Cardiac fibroblast (primary cell): ENCODE measurements at regions not wholly inside any gene's neighbourhood (a gene's known extent, or its start where the extent isn't known, plus 50 kb on each side); places are given as distances from the start of the nearest gene placed in this dataset.
A peak's percentile ranks its signal among the peaks of the same experiment; 100 is the strongest.

Source experiments
- DNase-seq, 2 donors: peaks; one replicate each; pipeline versions ENCODE4 v3.0.0 to v3.0.0-alpha.2; 2010; ENCODE audit warnings: low read depth in 2 of 2
- H3K4me3 ChIP-seq, 2 donors: replicated peaks in 1 of 2; 1 replicate in 1 of 2; 2 replicates in 1 of 2; pipeline ENCODE4 v1.5.1; 2011; ENCODE audit warnings: low read depth in 2 of 2, low read length in 2 of 2, mild to moderate bottlenecking in 2 of 2, moderate library complexity in 1 of 2
- CTCF ChIP-seq: IDR thresholded peaks from one replicate; pipeline ENCODE4 v1.5.1; 2011; ENCODE audit warnings: low read depth, mild to moderate bottlenecking, low read length, inconsistent platforms

GRCh38 chr3:101976473-101976872 lies 127.2 kb downstream of the NFKBIZ start:
- no peak overlapping the region for H3K4me3 ChIP-seq
- DNase-seq: peak in 1 of 2 donors; percentile 58
- TF ChIP-seq CTCF: no peak

GRCh38 chr3:101978348-101978747 lies 129.0 kb downstream of the NFKBIZ start:
- TF ChIP-seq CTCF: no peak
- DNase-seq: no peak

DNA sequence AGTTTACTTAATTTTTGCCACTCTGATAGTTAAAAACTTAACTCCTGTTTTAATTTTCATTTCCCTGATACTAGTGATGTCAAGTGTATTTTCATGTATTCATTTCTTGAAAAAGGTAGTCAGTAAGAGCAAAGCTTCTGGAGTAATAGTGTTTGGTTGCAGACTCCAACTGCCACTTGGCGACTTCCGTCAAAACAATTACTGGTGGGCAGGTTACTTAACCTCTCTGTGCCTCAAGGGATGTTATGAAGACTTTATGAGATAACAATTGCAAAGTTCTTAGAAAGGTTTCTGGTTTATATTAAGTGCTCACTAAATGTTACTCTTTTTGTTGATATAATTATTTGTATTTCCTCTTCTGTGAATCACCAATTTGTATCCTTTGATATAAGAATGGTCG lies 129.7 kb downstream of the NFKBIZ start:
- no peak overlapping the region for H3K4me3 ChIP-seq
- TF ChIP-seq CTCF: no peak
- DNase-seq: no peak

More at GRCh38 chr3:101978348-101978747, 129.0 kb downstream of the NFKBIZ start:
- no peak overlapping the region for H3K4me3 ChIP-seq

- H3K4me3 ChIP-seq: no peak overlapping the region
- DNase-seq: no peak
Observed at GRCh38 chr3:101984356-101984755, 135.0 kb downstream of the NFKBIZ start.

GRCh38 chr3:101988596-101988995 lies 139.3 kb downstream of the NFKBIZ start:
- no peak overlapping the region for H3K4me3 ChIP-seq
- no peak for TF ChIP-seq CTCF

More at GRCh38 chr3:101984356-101984755, 135.0 kb downstream of the NFKBIZ start:
- TF ChIP-seq CTCF: no peak

GRCh38 chr3:101989578-101990200 lies 140.4 kb downstream of the NFKBIZ start:
- no peak overlapping the region for H3K4me3 ChIP-seq
- no peak for TF ChIP-seq CTCF
- DNase-seq: no peak

More at GRCh38 chr3:101988596-101988995, 139.3 kb downstream of the NFKBIZ start:
- no peak for DNase-seq

DNA sequence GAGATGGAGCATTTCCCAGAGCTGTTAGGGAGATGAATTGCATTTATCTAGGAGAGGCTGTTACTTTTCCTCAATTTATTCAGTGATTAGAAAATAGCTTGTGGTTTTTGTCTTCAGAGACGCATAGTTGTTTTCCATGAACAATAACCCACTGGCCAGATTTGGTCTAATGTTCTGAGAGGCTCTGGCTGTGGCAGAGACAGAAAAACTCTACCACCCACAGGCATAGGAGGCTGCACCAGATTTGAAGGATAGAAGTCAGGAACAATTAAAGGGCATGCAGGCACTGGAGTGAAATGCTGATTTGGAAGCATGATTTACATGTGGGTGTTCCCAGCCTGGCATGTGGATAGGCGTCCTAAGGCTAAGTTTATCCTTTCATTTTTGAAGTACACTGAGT lies 143.5 kb downstream of the NFKBIZ start:
- DNase-seq: peak in 1 of 2 donors; percentile 49
- no peak overlapping the region for H3K4me3 ChIP-seq
- no peak for TF ChIP-seq CTCF
